ENCODE measurements at regions not wholly inside any gene's neighbourhood (a gene's known extent, or its start where the extent isn't known, plus 50 kb on each side); places are given as distances from the start of the nearest gene placed in this dataset.
A peak's percentile ranks its signal among the peaks of the same experiment; 100 is the strongest.

DNA sequence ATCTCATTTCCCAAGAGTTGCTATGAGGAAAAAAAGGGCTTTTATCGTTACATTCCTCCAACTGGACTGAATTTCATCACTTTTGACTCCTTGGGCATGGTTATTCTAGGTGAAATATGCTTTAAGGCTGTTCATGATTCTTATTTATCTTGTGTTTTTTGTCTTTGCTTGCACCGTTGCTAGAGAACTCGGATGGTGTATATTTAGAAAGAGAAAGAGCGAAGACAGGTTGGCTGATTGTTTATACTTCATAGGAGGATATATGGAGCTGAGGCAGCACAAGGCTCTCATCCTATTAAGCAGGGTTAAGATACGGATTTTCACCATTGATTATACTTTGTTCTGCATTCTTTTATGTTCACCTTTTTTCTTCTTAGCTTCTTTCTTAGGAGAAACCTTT, 94.9 kb upstream of the GEMIN8 start:
- DNase-seq, result no peak

DNA sequence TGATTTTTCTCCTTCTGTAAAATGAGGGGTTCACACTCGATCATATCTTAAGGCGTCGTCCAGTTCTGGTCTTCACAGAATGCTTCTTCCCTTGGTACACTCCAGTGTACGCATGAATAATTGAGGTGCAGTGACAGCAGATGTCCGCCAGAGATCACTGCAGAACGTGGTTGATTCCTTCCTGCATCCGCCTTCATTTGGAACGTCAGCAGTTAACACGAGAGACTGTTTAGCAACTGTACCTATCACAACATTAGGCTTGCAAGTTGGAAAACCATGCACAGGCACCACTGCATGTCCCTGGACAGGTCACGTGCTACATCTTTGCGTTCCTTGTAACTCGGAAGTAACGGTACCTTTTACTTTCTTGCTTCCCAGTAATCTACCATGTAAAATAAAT, 66.0 kb upstream of the GEMIN8 start:
- DNase-seq, result peak; percentile 62

- no peak for DNase-seq
Observed at GRCh38 chrX:14094191-14094590, 64.5 kb upstream of the GEMIN8 start.

DNA sequence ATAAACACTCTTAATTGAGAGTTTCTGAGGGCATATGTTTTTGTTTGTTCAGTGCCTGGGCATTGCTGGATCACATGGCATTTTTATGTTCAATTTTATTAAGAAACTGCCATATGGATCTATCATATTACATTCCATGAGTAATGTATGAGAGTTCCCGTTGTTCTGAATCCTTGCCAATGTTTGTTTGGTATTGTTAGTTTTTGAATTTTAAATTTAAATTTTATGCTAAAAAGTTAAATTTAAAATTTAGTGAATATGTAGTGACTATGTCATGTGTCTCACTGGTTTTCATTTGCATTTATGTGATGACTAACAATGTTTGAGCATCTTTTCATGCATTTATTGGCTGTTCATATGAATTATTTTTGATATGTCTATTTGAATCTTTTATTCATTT, 54.8 kb upstream of the GEMIN8 start:
- no peak for DNase-seq

DNA sequence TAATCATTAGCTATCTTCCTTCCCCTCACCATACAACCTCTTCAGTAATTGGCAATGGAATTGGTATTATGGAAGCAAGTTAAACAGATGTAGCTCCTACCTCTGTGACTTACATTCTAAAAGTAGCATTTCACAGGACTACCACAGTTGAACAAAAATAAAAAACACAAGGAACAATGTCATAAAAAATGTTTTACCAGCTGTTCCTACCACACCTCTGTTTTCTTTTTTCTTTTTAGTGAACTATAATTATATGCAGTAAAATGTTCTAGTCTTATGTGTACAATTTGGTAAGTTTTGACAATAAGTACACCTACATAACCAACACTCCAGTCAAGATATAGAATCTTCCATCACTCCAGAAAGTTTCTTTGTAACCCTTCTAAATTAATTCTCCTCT, 54.1 kb upstream of the GEMIN8 start:
- DNase-seq, result no peak

GRCh38 chrX:14079891-14080430, 50.3 kb upstream of the GEMIN8 start:
- DNase-seq, result no peak
